Mesendoderm (in vitro differentiated cells): ENCODE measurements at regions not wholly inside any gene's neighbourhood (a gene's known extent, or its start where the extent isn't known, plus 50 kb on each side); places are given as distances from the start of the nearest gene placed in this dataset.

Source experiments
- DNase-seq: peaks from one replicate; pipeline ENCODE4 v3.0.0; 2013
- H2AK5ac ChIP-seq: 2 replicates; pipeline ENCODE4 v1.6.1; 2013; ENCODE audit warnings: low read length, inconsistent platforms
- H2BK120ac ChIP-seq: 2 replicates; pipeline ENCODE4 v1.6.1; 2013; ENCODE audit warnings: low read depth, mild to moderate bottlenecking, low read length, moderate library complexity, mixed read lengths
- H2BK15ac ChIP-seq: replicated peaks from 2 replicates; pipeline ENCODE4 v1.6.1; 2013; ENCODE audit warnings: low read depth, mild to moderate bottlenecking, moderate library complexity
- H2BK5ac ChIP-seq: 2 replicates; pipeline ENCODE4 v1.6.1; 2013; ENCODE audit warnings: low read length, inconsistent platforms
- H3K18ac ChIP-seq: 2 replicates; pipeline ENCODE4 v1.6.1; 2013; ENCODE audit warnings: mild to moderate bottlenecking, low read length, mixed read lengths
- H3K23ac ChIP-seq: one replicate; pipeline ENCODE4 v1.6.1; 2013; ENCODE audit warnings: low read length
- H3K27ac ChIP-seq: 2 replicates; pipeline ENCODE4 v1.5.1; 2013; ENCODE audit warnings: low read depth, mild to moderate bottlenecking, inconsistent platforms, low read length, moderate library complexity
- H3K27me3 ChIP-seq: 2 replicates; pipeline ENCODE4 v1.6.1; 2013; ENCODE audit warnings: low read length, control low read depth, mild to moderate bottlenecking, inconsistent platforms; ENCODE audit not compliant: insufficient read depth, poor library complexity
- H3K36me3 ChIP-seq: 2 replicates; pipeline ENCODE4 v1.6.1; 2013; ENCODE audit warnings: low read length, inconsistent platforms; ENCODE audit not compliant: control insufficient read depth, insufficient read depth
- H3K4ac ChIP-seq: one replicate; pipeline ENCODE4 v1.6.1; 2013; ENCODE audit warnings: low read depth, mild to moderate bottlenecking, low read length, moderate library complexity
- H3K4me1 ChIP-seq: 2 replicates; pipeline ENCODE4 v1.6.1; 2013; ENCODE audit warnings: low read depth, low read length, inconsistent platforms; ENCODE audit not compliant: control insufficient read depth
- H3K4me2 ChIP-seq: 2 replicates; pipeline ENCODE4 v1.6.1; 2013; ENCODE audit warnings: low read length
- H3K4me3 ChIP-seq: 2 replicates; pipeline ENCODE4 v1.5.1; 2013; ENCODE audit warnings: mild to moderate bottlenecking, low read length
- H3K56ac ChIP-seq: one replicate; pipeline ENCODE4 v1.6.1; 2013; ENCODE audit warnings: low read length
- H3K79me1 ChIP-seq: 2 replicates; pipeline ENCODE4 v1.6.1; 2013; ENCODE audit warnings: low read length, inconsistent platforms
- H3K79me2 ChIP-seq: 2 replicates; pipeline ENCODE4 v1.6.1; 2013; ENCODE audit warnings: mild to moderate bottlenecking, low read length; ENCODE audit not compliant: control insufficient read depth, insufficient read depth
- H3K9ac ChIP-seq: 2 replicates; pipeline ENCODE4 v1.6.1; 2013; ENCODE audit warnings: low read length, inconsistent platforms
- H4K5ac ChIP-seq: one replicate; pipeline ENCODE4 v1.6.1; 2013; ENCODE audit warnings: low read length
- H4K8ac ChIP-seq: one replicate; pipeline ENCODE4 v1.6.1; 2013; ENCODE audit warnings: low read depth, mild to moderate bottlenecking, control low read depth, low read length, moderate library complexity
- WGBS: extraction: QIAGEN DNeasy Blood & Tissue Kit; methylation state at CpG from one replicate; pipeline ENCODE4 v1.1.7; 2013; ENCODE audit warnings: low lambda C conversion rate, missing lambda C conversion rate; ENCODE audit not compliant: insufficient coverage; ENCODE audit errors: extremely low coverage; 5-methylcytosine and 5-hydroxymethylcytosine counted together

- Histone ChIP-seq H3K56ac (no peak overlapping the region), H2BK15ac (no peak overlapping the region), H3K4me3 (no peak overlapping the region), H3K23ac (no peak overlapping the region), H2BK120ac (no peak overlapping the region), H3K9ac (no peak overlapping the region), H3K4me2 (no peak overlapping the region), H3K79me2 (no peaks in the 10 kb centered on the region), H3K27ac (no peak overlapping the region), H2BK5ac (no peak overlapping the region), H2AK5ac (no peak overlapping the region), H3K18ac (no peak overlapping the region), H3K79me1 (no peaks in the 10 kb centered on the region), H3K4ac (no peak overlapping the region), H3K36me3 (no peaks in the 10 kb centered on the region), H4K8ac (no peak overlapping the region), H3K27me3 (no peaks in the 10 kb centered on the region), H4K5ac (no peak overlapping the region), H3K4me1 (no peaks in the 10 kb centered on the region)
- DNase-seq: no peak
- WGBS: no CpG with 5 or more reads among the region's 8 CpGs
Measured at GRCh38 chr1:30473922-30474817, 249.2 kb downstream of the MATN1 start.

GRCh38 chr1:30472526-30472925, 250.9 kb downstream of the MATN1 start:
- Histone ChIP-seq H2BK15ac (no peak overlapping the region), H3K79me2 (no peaks in the 10 kb centered on the region), H2BK5ac (no peak overlapping the region), H4K5ac (no peak overlapping the region), H3K23ac (no peak overlapping the region), H3K4me2 (no peak overlapping the region), H3K18ac (no peak overlapping the region), H3K27ac (no peak overlapping the region), H3K79me1 (no peaks in the 10 kb centered on the region), H2AK5ac (no peak overlapping the region), H3K4me3 (no peak overlapping the region), H3K9ac (no peak overlapping the region), H2BK120ac (no peak overlapping the region), H4K8ac (no peak overlapping the region), H3K4me1 (no peaks in the 10 kb centered on the region), H3K56ac (no peak overlapping the region), H3K27me3 (no peaks in the 10 kb centered on the region), H3K36me3 (no peaks in the 10 kb centered on the region), H3K4ac (no peak overlapping the region)
- no peak for DNase-seq
- no CpG with 5 or more reads among the region's 7 CpGs for WGBS

- Histone ChIP-seq H4K5ac (no peak overlapping the region), H2BK120ac (no peak overlapping the region), H3K27ac (no peak overlapping the region), H4K8ac (no peak overlapping the region), H3K23ac (no peak overlapping the region), H3K56ac (no peak overlapping the region), H3K4ac (no peak overlapping the region), H3K4me3 (no peak overlapping the region), H3K36me3 (no peaks in the 10 kb centered on the region), H3K4me2 (no peak overlapping the region), H3K9ac (no peak overlapping the region), H2BK15ac (no peak overlapping the region), H3K4me1 (no peaks in the 10 kb centered on the region), H2BK5ac (no peak overlapping the region), H2AK5ac (no peak overlapping the region), H3K27me3 (no peaks in the 10 kb centered on the region), H3K79me1 (no peaks in the 10 kb centered on the region), H3K18ac (no peak overlapping the region), H3K79me2 (no peaks in the 10 kb centered on the region)
- no peak for DNase-seq
- WGBS: no CpG with 5 or more reads among the region's 4 CpGs
Measured at GRCh38 chr1:30472009-30472408, 251.4 kb downstream of the MATN1 start.

GRCh38 chr1:30471307-30471706, 252.1 kb downstream of the MATN1 start:
- no peak overlapping the region for H3K18ac ChIP-seq

GRCh38 chr1:30469426-30469825, 254.0 kb downstream of the MATN1 start:
- Histone ChIP-seq H3K9ac (no peak overlapping the region), H3K79me2 (no peaks in the 10 kb centered on the region), H3K36me3 (no peaks in the 10 kb centered on the region), H3K56ac (no peak overlapping the region), H2BK5ac (no peak overlapping the region), H3K23ac (no peak overlapping the region), H4K8ac (no peak overlapping the region), H2BK120ac (no peak overlapping the region), H2AK5ac (no peak overlapping the region), H3K4me2 (no peak overlapping the region), H3K4ac (no peak overlapping the region), H3K4me1 (no peaks in the 10 kb centered on the region), H3K79me1 (no peaks in the 10 kb centered on the region), H3K27ac (no peak overlapping the region), H3K27me3 (no peaks in the 10 kb centered on the region), H3K4me3 (no peak overlapping the region), H3K18ac (no peak overlapping the region), H2BK15ac (no peak overlapping the region), H4K5ac (no peak overlapping the region)
- WGBS: no CpG with 5 or more reads among the region's 5 CpGs
- no peak for DNase-seq

More at GRCh38 chr1:30471307-30471706, 252.1 kb downstream of the MATN1 start:
- Histone ChIP-seq H3K27ac (no peak overlapping the region), H3K9ac (no peak overlapping the region), H4K8ac (no peak overlapping the region), H3K79me1 (no peaks in the 10 kb centered on the region), H3K4ac (no peak overlapping the region), H3K4me2 (no peak overlapping the region), H3K27me3 (no peaks in the 10 kb centered on the region), H2BK15ac (no peak overlapping the region), H3K4me3 (no peak overlapping the region), H3K56ac (no peak overlapping the region), H4K5ac (no peak overlapping the region), H2AK5ac (no peak overlapping the region), H2BK120ac (no peak overlapping the region), H3K23ac (no peak overlapping the region), H3K79me2 (no peaks in the 10 kb centered on the region), H3K36me3 (no peaks in the 10 kb centered on the region), H2BK5ac (no peak overlapping the region), H3K4me1 (no peaks in the 10 kb centered on the region)
- WGBS: no CpG with 5 or more reads among the region's 2 CpGs
- DNase-seq: no peak

- no peak overlapping the region for H2BK5ac ChIP-seq
- H3K27ac ChIP-seq: no peak overlapping the region
- H3K9ac ChIP-seq: no peak overlapping the region
- no peak overlapping the region for H2AK5ac ChIP-seq
- no peak for DNase-seq
- no peak overlapping the region for H3K23ac ChIP-seq
- H3K4me3 ChIP-seq: no peak overlapping the region
- no peaks in the 10 kb centered on the region for H3K27me3 ChIP-seq
- no peak overlapping the region for H3K56ac ChIP-seq
- no peaks in the 10 kb centered on the region for H3K4me1 ChIP-seq
- no peak overlapping the region for H3K18ac ChIP-seq
- no peak overlapping the region for H2BK120ac ChIP-seq
- H3K4ac ChIP-seq: no peak overlapping the region
- H3K36me3 ChIP-seq: no peaks in the 10 kb centered on the region
- no peak overlapping the region for H3K4me2 ChIP-seq
- no peaks in the 10 kb centered on the region for H3K79me2 ChIP-seq
- no CpG with 5 or more reads among the region's 10 CpGs for WGBS
- no peak overlapping the region for H4K5ac ChIP-seq
- no peaks in the 10 kb centered on the region for H3K79me1 ChIP-seq
- H4K8ac ChIP-seq: no peak overlapping the region
- no peak overlapping the region for H2BK15ac ChIP-seq
Measured at GRCh38 chr1:30467101-30467500, 256.3 kb downstream of the MATN1 start.
